HepG2 (cell line): ENCODE measurements at regions not wholly inside any gene's neighbourhood (a gene's known extent, or its start where the extent isn't known, plus 50 kb on each side); places are given as distances from the start of the nearest gene placed in this dataset.

Experiments
- ATAC-seq: fragments of 200-7000 bp; cut with Tn5 transposase; 3 replicates; pipeline ENCODE4 v1.9.1; 2020; ENCODE audit warnings: mild to moderate bottlenecking, moderate library complexity
- BruUV-seq: library from RNA; stranded (reverse); fragments of 400-500 nt; replicated peaks from 2 replicates; lab custom pipeline; 2021; lab: Mats Ljungman, UMichigan
- CTCF ChIA-PET: fragments of 300-600 bp; formaldehyde crosslinking; extraction: SDS; loops from one replicate; lab custom pipeline; 2021; ENCODE audit warnings: low total read pairs, inconsistent platforms, low intra/inter-chr PET ratio; lab: Yijun Ruan, JAX
- POLR2A ChIA-PET: fragments of 350-600 bp; sonication (Branson Sonifier 250); formaldehyde crosslinking; loops from one replicate; lab custom pipeline; 2020; ENCODE audit warnings: antibody characterized with exemption, inconsistent platforms; lab: Yijun Ruan, JAX
- DNase-seq: peaks from one replicate; pipeline ENCODE4 v3.0.0-alpha.2; 2015; ENCODE audit warnings: low spot score
- FAIRE-seq: peaks from 3 replicates; lab custom pipeline; 2011; peaks lifted over from hg19 to GRCh38; lab: Jason Lieb, UNC
- H2AFZ ChIP-seq: one replicate; pipeline ENCODE4 v1.6.1; 2011; ENCODE audit warnings: low read length, inconsistent platforms
- H3K27ac ChIP-seq: fragments of 300-600 bp; 3 replicates; pipeline ENCODE4 v1.8.0; 2011; ENCODE audit warnings: mixed run types, mild to moderate bottlenecking, mixed read lengths, low read length, inconsistent platforms; ENCODE audit not compliant: insufficient read depth; ENCODE audit errors: extremely low read length
- H3K27me3 ChIP-seq, 2 experiments: fragments of 200-600 bp in 1 of 2; 2 replicates in 1 of 2; 3 replicates in 1 of 2; pipeline versions ENCODE4 v1.6.0 to v1.8.0; 2011; ENCODE audit warnings: low read length in 2 of 2, mild to moderate bottlenecking in 2 of 2, moderate library complexity in 2 of 2, inconsistent platforms in 1 of 2; ENCODE audit not compliant: insufficient read depth in 2 of 2, control insufficient read depth in 1 of 2
- H3K36me3 ChIP-seq, 2 experiments: fragments of 200-600 bp in 1 of 2; replicated peaks in 1 of 2; 2 replicates in 1 of 2; 3 replicates in 1 of 2; pipeline versions ENCODE4 v1.5.1 to v1.8.0; 2011; ENCODE audit warnings: low read length in 2 of 2, inconsistent platforms in 1 of 2; ENCODE audit not compliant: insufficient read depth in 2 of 2, control insufficient read depth in 1 of 2
- H3K4me1 ChIP-seq: 2 replicates; pipeline ENCODE4 v1.5.1; 2012; ENCODE audit warnings: low read length, inconsistent platforms; ENCODE audit not compliant: insufficient read depth
- H3K4me2 ChIP-seq: 2 replicates; pipeline ENCODE4 v1.6.0; 2011; ENCODE audit warnings: low read depth, low read length, inconsistent platforms
- H3K4me3 ChIP-seq, 3 experiments: fragments of 200-600 bp in 1 of 3; sonication (generic), shearing (Covaris generic) in 1 of 3; replicated peaks in 1 of 3; 2 replicates each; pipeline ENCODE4 v1.5.1; 2011 to 2016; ENCODE audit warnings: low read length in 3 of 3, inconsistent platforms in 2 of 3, low read depth in 2 of 3, mild to moderate bottlenecking in 2 of 3, control low read depth in 1 of 3, mixed read lengths in 1 of 3; ENCODE audit not compliant: insufficient read depth in 1 of 3
- H3K79me2 ChIP-seq: one replicate; pipeline ENCODE4 v1.6.1; 2011; ENCODE audit warnings: low read length, inconsistent platforms; ENCODE audit not compliant: insufficient read depth
- H3K9ac ChIP-seq: 2 replicates; pipeline ENCODE4 v1.6.0; 2011; ENCODE audit warnings: mild to moderate bottlenecking, low read depth, low read length, inconsistent platforms; ENCODE audit not compliant: insufficient read depth
- H3K9me3 ChIP-seq: 2 replicates; pipeline ENCODE4 v1.5.1; 2012; ENCODE audit warnings: mild to moderate bottlenecking, low read length
- H4K20me1 ChIP-seq: 2 replicates; pipeline ENCODE4 v1.6.0; 2011; ENCODE audit warnings: inconsistent platforms, mild to moderate bottlenecking, low read length, moderate library complexity; ENCODE audit not compliant: insufficient read depth
- ASH2L ChIP-seq: fragments of 300-600, 200-600 bp; sonication (generic); IDR thresholded peaks from 2 replicates; pipeline ENCODE4 v1.7.0; 2017; ENCODE audit warnings: low read depth, mild to moderate bottlenecking, moderate library complexity, mixed read lengths, low read length; ENCODE audit not compliant: insufficient read length
- BCL3 ChIP-seq: sonication (generic); formaldehyde crosslinking; IDR thresholded peaks from 2 replicates; pipeline ENCODE4 v1.5.1; 2020; ENCODE audit warnings: mild to moderate bottlenecking, missing genetic modification reagents, moderate library complexity
- BHLHE40 ChIP-seq: IDR thresholded peaks from 2 replicates; pipeline ENCODE4 v1.6.1; 2011; ENCODE audit warnings: low read length, improper control_type of control experiment
- CEBPB ChIP-seq: IDR thresholded peaks from 2 replicates; pipeline ENCODE4 v1.6.1; 2011; ENCODE audit warnings: low read depth, low read length, improper control_type of control experiment, borderline replicate concordance
- DDIT3 ChIP-seq: sonication (generic); formaldehyde crosslinking; IDR thresholded peaks from 2 replicates; pipeline ENCODE4 v1.4.0; 2020; ENCODE audit warnings: mild to moderate bottlenecking, missing genetic modification reagents
- ELK4 ChIP-seq: sonication (generic); formaldehyde crosslinking; IDR thresholded peaks from 2 replicates; pipeline ENCODE4 v1.9.0; 2021; ENCODE audit warnings: missing genetic modification reagents, borderline replicate concordance
- ETV6 ChIP-seq: sonication (generic); formaldehyde crosslinking; conservative IDR thresholded peaks from 2 replicates; pipeline ENCODE4 v1.4.0; 2020; ENCODE audit warnings: missing genetic modification reagents
- GLMP ChIP-seq: sonication (generic); formaldehyde crosslinking; IDR thresholded peaks from 2 replicates; pipeline ENCODE4 v1.9.0; 2021; ENCODE audit warnings: missing genetic modification reagents, mild to moderate bottlenecking, borderline replicate concordance
- PHF20 ChIP-seq: sonication (generic); formaldehyde crosslinking; IDR thresholded peaks from 2 replicates; pipeline ENCODE4 v1.5.0; 2020; ENCODE audit warnings: mild to moderate bottlenecking, missing genetic modification reagents
- RFX3 ChIP-seq: IDR thresholded peaks from 2 replicates; pipeline ENCODE4 v1.6.1; 2016; ENCODE audit warnings: missing biosample characterization, missing genetic modification reagents
- SRY ChIP-seq: sonication (generic); formaldehyde crosslinking; IDR thresholded peaks from 2 replicates; pipeline ENCODE4 v1.8.0; 2022; ENCODE audit warnings: mild to moderate bottlenecking, missing genetic modification reagents
- ZNF512B ChIP-seq: sonication (generic); formaldehyde crosslinking; IDR thresholded peaks from 2 replicates; pipeline ENCODE4 v1.5.1; 2020; ENCODE audit warnings: missing genetic modification reagents, mild to moderate bottlenecking, borderline replicate concordance
- WGBS: methylation state at CpG from one replicate; pipeline ENCODE4 v1.1.6; 2017; ENCODE audit warnings: low lambda C conversion rate; 5-methylcytosine and 5-hydroxymethylcytosine counted together
- in situ Hi-C: cut with HindIII; loops from 2 replicates; pipeline ENCODE4 v1.10.0; 2017; ENCODE audit warnings: low pct_unique_long_range_greater_than_20kb; ENCODE audit not compliant: extremely low pct_ligation_motif_present
- intact Hi-C: fragments of 100-400 bp; cut with micrococcal nuclease; formaldehyde crosslinking; loops from one replicate; pipeline ENCODE4 v1.10.0; 2022; ENCODE audit not compliant: unreplicated experiment

- Histone ChIP-seq H3K4me1 (no peaks in the 10 kb centered on the region), H3K9me3 (no peaks in the 10 kb centered on the region), H3K36me3 (no peaks in the 10 kb centered on the region)
- TF ChIP-seq BCL3 (CRISPR knock-in tag) (no peak), CEBPB (peak; percentile 37; the same call in 1 of the 2 replicates)
- TF ChIP-seq, all 625 proteins: peak for 1
- Histone ChIP-seq H3K4me2 (no peak overlapping the region), H3K27ac (no peak overlapping the region), H3K27me3 (no peaks in the 10 kb centered on the region), H3K9ac (no peak overlapping the region), H4K20me1 (no peaks in the 10 kb centered on the region), H2AFZ (no peak overlapping the region), H3K79me2 (no peaks in the 10 kb centered on the region), H3K4me3 (no peak overlapping the region)
- DNase-seq (no peak), ATAC-seq (no peak), FAIRE-seq (no peak)
- BruUV-seq, result no TSS peak
- ChIA-PET POLR2A (no interaction called here), CTCF (no interaction called here)
- in situ Hi-C loops, result no loop called here
- intact Hi-C loops, result no loop called here
- WGBS, result 47% methylated on average over 3 of the region's 3 CpGs
Observed at GRCh38 chr2:146108993-146109392, 1589.1 kb upstream of the ZEB2 start.

- DNase-seq, result no peak
- intact Hi-C loops, result no loop called here
- Histone ChIP-seq H3K79me2 (no peaks in the 10 kb centered on the region), H3K4me2 (no peak overlapping the region), H4K20me1 (no peaks in the 10 kb centered on the region)
- POLR2A ChIA-PET, result no interaction called here
- TF ChIP-seq ZNF512B (CRISPR knock-in tag) (no peak), BHLHE40 (no peak), ETV6 (no peak), ASH2L (no peak), RFX3 (CRISPR knock-in tag) (no peak), PHF20 (CRISPR knock-in tag) (no peak), SRY (no peak), GLMP (CRISPR knock-in tag) (no peak), DDIT3 (CRISPR knock-in tag) (no peak), ELK4 (CRISPR knock-in tag) (no peak)
- TF ChIP-seq, all 625 proteins: peak for 0
- H3K36me3 ChIP-seq, result no peaks in the 10 kb centered on the region
- no TSS peak for BruUV-seq
- no peaks in the 10 kb centered on the region for H3K4me1 ChIP-seq
- CTCF ChIA-PET, result no interaction called here
- H3K9ac ChIP-seq, result no peak overlapping the region
- FAIRE-seq (no peak), ATAC-seq (no peak)
- no peak overlapping the region for H2AFZ ChIP-seq
- peaks cover 64% of the 10 kb centered on the region for H3K9me3 ChIP-seq
- WGBS, result 0% methylated on average over 3 of the region's 3 CpGs
- H3K27ac ChIP-seq, result no peak overlapping the region
- no peaks in the 10 kb centered on the region for H3K27me3 ChIP-seq
- in situ Hi-C loops, result no loop called here
- H3K4me3 ChIP-seq, result no peak overlapping the region
Observed at GRCh38 chr2:146094185-146094584, 1574.3 kb upstream of the ZEB2 start.
